ENCODE measurements at regions not wholly inside any gene's neighbourhood (a gene's known extent, or its start where the extent isn't known, plus 50 kb on each side); places are given as distances from the start of the nearest gene placed in this dataset.

DNA sequence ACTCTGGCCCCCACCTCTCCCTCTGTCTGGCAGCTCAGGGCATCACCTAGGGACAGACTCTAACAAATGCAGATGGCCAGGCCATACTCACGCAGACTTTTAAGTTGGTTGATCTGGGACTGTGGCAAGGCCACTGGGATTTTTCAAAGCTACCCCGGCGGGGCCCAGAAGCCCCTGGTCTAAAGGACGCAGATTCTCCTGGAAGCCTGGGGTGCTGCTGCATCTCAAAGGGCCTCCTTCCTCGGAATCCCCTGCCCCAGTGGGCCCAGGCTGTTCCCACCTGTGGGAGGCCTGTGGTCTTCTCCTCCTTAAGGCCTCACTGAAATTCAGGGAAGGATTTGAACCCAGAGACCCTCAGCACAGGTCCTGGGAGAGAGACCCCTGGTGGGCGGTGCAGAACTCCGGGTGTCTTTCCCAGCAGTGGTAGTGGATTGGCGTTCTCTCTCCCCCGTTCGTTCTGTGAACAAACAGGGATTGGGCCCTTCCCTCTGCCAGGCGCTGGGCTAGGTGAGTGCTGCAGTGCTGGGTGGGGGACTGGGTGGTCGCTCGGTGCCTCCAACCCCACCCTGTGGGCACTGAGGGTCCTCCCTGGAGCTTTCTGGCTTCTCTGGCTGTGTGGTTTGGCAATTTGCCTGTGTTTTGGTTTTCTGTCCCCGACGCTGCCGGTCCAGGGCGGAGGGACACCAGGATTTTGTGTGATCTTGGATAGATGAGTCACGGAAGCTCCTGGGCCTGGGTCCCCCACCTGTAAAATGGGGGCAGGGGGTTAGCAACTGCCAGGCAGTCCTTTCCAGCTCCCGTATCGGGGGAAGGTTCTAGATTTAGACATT is 160.5 kb upstream of the GSE1 start:
- no peak for DNase-seq (ENCODE audit: low read depth)

DNA sequence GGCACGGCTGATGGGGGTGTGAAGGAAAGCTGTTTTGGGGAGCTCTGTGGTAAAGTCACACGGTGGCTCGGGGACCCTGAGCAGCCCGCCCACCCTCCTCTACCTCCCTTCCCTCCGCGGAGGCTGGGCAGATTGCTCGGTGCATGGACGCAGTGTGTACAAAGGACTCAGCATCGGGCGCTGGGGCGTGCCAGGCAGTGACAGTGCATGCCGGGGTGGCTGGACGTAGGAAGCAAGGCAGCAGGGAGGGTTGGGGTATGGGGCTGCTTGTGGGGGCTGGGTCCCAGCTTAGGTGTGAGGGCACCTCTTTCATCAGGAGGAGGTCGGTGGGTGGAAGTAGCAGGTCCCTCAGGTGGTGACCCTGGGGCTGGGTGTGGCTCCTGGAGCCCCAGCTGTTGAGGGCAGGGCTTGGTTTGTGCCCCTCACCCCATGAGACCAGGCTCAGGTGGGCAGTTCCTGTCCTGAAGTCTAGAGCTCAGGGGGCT is 159.9 kb upstream of the GSE1 start:
- no peak for DNase-seq (ENCODE audit: low read depth)

DNA sequence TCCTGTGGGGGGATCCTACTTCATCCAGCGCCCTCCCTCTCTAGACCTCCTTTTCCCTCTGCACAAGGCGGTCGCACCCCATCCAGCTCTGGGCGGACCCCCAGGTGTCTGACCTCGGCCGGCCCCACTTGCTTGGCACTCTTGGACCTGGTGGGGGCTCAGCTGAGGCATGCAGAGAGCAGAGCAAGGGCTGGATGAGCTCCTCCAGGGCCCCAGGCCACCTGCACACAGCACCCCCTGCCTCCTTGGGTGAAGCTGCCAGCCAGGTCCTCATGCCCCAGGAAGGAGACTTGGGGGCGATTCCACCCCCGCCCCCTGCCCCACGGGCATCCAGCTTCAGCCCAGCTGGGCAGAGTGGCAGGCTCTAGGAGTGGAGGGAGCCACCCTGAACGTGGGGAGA is 159.4 kb upstream of the GSE1 start:
- no peak for DNase-seq (ENCODE audit: low read depth)

DNA sequence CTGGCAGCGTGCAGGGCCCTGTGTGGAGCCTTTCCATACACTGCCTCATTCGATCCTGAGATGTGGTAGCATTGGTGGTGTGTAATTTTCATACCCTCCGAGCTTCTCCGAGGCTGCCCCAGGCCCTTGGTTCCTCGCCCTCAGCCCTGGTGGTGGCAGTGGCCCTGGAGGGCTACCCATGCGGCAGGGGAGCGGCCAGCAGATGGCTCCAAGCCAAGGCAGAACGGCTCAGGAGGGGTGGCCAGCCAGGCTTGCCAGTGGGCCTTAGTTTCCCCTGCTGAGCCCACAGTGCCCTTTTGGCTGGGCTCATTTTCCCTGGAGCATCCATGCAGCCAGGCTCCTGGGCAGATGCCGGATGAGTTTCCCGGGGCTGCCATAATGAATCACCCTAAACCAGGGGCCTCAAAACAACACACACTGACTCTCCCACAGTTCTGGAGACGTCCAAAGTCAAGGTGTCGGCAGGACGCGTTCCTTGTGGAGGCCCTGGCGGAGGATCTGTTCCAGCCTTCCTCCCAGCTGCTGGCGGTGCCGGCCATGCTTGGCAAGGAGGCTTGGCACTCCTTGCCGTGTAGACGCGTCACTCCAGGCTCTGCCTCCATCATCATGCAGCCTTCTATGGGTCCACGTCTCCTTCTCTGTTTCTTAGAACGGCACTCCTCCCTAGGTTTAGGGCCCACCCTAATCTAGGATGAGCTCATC is 158.8 kb upstream of the GSE1 start:
- DNase-seq (ENCODE audit: low read depth), result no peak

DNA sequence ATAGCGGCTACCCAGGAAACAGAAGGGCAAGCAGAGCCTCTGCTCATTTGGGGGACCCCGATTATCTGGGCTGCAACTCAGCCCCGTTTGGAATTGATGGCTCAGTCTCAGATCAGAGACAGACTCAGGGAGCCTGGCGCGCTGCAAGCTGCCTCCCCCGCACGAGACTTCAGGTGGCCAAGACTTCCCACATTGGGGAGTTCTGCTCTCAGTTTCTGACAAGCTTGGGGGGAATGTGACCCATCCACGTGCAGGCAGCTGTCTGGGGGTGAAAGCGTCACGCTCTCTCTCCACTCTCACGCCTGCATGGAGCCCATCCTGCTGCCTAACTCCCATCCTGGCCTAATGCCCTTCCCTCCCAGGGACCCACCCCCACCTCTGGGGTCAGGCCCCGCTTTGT is 157.6 kb upstream of the GSE1 start:
- DNase-seq (ENCODE audit: low read depth), result no peak

DNA sequence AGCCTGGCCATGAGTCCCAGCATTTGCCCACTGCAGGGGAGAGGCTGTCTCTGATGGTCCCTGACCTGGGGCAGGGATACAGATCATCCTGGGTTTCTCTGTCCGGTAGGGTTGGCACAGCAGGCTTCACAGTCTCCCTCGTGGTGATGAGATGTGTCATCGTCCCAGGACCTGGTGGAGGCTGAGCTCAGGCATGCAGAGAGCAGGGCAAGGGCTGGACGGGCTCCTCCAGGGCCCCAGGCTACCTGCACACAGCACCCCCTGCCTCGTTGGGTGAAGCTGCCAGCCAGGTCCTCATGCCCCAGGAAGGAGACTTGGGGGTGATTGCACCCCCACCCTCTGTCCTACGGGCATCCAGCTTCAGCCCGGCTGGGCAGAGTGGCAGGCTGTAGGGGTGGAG is 155.8 kb upstream of the GSE1 start:
- no peak for DNase-seq (ENCODE audit: low read depth)

DNA sequence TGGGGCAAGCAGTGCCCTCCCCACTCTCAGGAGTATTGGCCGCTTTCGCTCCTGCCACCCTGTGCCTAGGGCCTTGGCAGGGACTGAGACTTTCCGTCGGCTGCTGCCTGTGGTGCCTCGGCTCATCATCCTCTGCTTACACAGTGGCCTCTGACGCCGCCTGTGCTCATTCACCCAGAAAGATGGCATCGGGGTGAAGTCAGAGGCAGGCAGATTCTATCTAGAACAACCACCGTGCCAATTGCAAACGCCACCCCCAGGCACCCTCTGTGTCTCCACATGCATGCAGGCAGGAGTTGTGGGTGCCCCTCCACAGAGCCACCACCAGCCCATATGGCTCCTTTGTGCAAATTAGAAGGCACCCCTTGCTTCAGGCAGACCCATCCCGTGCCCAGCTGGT is 154.2 kb upstream of the GSE1 start:
- DNase-seq (ENCODE audit: low read depth), result no peak

DNA sequence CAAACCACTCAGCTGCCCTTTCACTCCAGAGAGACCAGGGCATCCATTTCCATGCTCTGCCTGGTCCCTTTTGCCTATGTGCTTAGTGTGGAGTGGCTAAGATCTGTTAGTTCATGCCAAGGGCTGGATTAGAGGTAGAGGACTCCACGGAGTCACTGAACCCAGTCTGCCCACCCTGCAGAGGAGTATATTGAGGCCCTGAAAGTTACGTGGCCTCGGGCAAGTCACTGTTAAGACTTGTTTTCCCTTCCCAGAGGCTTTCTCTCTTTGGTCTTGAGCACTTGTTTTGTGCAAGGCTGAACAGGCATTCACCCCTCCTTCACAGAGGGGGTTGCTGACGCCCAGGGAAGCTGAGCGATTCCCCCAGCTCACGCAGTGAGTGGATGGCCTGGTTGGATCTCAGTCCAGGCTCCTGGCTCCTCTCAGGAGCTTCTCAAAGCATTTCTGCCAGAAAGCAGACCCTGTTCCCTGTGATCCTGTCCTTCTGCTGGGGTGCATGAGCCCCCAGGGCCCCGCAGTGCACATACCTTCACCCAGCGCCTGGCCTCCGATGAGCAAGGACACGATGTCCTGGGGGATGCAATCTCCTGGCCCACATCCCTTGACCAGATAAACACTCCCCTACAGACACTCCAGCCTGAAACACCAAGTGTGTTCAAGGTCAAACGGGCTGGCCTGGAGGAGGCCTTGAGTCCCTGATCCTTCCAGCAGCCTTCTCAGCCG is 153.4 kb upstream of the GSE1 start:
- no peak for DNase-seq (ENCODE audit: low read depth)

DNA sequence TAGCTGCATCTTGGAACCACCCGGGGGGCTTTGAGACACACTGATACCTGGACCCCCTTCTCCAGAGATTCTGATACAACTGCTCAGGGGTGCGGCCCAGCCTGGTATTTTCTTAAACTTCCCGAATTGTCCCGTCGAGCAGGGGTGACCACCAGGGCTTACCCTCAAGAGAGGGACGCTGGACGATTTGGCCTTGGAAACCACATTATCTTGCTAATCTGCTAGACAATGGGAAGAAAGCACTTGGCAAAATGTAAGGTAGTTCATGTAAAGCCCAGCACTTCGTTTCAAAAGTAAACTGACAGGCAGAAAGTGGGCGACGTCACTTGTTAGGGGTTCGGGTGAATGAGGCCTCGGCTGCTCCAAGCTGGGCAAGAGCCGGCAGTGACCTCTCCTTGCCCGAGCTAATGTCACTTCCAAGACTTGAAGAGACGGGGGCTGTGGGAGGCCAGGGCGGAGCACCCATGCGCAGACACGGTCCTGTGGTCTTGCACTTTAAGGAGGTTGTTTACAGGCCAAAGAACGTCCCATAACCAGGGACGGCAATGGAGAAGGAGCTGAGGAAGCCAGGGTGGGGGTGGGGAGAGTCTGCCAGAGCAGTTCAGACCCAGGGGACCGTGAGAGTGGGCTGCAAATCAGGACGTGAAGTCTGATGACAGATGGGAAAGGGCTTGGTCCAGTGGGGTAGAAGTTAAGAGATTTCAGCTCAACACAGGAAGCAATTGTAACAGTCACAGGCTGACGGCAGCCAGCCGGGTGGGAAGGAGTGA is 152.7 kb upstream of the GSE1 start:
- no peak for DNase-seq (ENCODE audit: low read depth)

DNA sequence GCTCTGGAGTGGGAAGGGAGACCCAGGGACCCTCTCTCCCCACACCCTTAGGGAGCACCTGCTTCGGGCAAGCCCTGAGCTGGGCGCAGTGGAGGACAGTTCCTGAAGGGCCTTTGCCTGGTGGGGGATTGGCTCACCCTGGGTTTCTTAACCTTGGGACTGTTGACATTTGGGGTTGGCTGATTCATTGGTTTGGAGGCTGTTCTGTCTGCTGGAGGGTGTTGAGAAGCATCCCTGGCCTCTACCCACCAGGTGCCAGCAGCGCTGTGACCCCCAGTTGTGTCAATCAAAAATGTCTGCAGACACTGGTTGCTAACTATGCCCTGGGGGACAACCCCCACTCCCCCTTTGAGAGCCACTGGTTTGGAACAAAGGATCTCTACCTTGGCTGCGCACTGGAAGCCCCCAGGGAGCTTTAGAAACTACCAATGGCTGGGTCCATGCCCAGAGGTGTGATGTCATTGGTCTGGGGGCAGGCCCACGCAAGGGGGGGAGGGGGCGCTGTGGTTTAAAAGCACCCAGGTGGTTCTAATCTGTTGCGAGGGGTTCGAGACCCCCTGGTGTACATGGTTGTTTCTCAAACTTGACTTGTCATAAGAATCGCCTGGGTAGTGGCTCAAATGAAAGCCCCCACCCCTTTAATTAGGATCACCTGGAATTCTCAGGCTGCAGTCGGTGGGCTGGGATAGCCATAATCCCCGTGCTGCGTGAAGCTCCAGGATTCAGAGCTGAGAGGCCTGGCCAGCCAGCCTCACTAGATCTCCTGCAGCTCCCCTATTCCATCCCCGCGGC is 151.9 kb upstream of the GSE1 start:
- peak; percentile 67 for DNase-seq (ENCODE audit: low read depth)

DNA sequence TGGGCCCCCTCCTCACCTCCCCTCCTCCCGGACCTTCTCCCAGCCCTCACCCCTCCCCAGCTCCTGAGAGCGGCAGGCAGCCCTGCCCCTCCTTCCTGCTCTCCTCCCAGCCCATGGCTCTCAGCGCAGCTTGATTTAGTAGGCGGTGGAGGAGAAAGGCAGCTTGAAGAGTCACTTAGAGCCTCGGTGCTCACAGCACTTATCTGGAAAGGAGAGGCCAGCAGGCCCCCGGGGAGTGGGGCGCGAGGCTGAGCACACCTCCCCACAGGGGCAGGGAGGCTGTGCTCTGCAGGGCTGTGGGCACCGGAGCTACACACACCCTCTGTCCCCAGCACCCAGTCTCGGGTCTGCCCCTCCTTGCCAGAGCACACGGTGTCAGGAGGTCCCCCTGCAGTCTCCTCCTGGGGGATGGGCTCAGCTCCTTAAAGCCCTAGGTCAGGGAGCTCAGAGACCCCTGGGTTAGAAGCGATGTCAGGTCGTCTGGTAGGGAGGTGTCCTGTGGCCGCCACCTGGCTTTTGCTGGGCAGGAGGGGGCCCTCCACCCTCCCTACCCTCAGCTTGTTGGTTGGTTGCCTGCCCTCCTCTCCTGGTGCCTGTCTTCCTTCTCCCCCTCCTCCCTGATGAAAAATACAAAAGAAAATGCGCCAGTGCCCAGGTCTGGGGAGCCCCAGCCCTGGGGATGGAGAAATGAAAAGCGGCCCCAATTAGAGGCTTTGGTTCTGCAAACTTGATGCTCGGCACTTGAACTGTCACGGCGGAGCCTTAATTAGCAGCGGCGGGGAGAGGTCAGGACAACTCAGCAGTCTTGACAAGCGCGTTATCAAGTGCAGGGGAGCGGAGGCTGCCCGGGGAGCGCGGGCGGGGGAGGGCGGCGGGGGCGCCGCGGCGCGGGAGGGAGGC is 151.1 kb upstream of the GSE1 start:
- no peak for DNase-seq (ENCODE audit: low read depth)

DNA sequence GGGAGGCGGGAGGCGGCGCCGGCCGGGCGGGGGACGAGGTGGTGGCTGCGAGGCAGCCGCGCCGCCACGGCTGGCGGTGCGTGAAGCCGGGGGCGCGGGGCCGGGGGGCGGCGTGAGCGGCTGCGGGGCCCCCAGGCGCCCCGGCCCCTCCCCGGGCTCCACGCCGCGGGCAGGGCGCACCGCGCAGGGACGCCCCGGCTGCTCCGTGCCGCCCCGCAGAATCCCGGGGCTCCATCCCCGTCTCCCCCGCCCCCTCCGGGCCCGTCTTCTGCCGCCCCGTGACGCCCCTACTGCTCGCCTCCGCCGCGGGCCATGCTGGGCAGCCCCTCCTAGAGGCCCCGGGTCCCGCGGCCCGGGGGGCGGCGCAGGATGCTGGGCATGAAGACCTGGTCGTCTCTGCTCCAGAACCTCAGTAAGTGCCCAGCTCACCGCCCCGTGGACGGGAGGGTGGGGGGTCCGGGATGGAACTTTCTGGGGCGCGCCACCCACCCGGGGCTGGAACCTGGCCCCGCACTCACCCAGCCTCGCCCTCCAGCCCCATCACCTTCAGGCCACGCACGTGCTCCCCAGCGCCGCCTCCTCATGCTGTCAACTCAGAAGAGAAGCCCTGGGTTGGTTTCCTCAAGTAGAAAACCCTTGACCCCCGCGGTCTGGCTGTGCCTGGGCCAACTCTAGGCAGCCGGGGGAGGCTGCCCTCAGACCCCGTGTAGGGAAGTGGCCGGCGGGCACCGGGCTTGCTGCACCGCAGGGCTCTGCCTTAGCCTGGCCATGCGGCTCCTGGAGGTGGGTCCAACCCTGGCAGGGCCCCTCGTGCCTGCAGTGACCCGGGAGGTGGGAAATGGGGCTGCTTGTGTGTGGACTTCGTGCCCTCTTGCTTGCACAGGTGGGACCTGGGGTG is 150.2 kb upstream of the GSE1 start:
- DNase-seq (ENCODE audit: low read depth), result no peak

DNA sequence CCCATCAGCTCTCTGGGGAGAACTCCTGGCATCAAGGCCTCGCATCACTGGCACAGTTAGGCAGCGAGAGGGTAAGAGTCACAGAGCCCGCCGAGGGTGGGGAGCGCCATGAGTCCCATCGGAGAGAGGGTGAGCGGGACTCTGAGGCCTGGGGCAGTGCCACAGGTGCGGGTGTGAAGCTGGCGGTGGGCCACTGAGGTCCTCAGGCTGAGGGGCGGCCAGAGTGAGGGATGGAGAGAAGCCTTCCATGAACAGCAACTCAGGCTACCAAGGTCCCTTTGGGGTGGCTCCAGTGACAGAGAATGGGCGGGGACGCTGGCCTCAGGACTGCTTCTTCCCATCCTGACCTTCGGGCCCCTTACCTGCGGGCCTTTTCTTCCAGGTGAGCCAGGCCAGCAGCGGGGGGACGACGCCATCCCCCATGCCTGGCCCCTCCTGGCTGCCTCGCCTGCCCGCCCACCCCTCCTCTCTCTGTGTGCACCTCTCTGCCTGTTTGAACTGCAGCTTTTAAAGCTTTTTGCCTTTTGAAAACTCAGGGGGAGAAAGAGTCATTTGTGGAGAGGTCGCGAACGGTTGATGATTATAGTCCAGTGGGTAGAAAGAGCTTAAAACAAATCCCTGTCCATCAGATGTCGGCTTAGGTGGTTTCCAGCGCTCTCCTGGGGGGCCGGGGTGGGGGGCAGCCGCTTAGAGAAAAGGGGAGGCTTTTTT is 149.3 kb upstream of the GSE1 start:
- DNase-seq (ENCODE audit: low read depth), result no peak

DNA sequence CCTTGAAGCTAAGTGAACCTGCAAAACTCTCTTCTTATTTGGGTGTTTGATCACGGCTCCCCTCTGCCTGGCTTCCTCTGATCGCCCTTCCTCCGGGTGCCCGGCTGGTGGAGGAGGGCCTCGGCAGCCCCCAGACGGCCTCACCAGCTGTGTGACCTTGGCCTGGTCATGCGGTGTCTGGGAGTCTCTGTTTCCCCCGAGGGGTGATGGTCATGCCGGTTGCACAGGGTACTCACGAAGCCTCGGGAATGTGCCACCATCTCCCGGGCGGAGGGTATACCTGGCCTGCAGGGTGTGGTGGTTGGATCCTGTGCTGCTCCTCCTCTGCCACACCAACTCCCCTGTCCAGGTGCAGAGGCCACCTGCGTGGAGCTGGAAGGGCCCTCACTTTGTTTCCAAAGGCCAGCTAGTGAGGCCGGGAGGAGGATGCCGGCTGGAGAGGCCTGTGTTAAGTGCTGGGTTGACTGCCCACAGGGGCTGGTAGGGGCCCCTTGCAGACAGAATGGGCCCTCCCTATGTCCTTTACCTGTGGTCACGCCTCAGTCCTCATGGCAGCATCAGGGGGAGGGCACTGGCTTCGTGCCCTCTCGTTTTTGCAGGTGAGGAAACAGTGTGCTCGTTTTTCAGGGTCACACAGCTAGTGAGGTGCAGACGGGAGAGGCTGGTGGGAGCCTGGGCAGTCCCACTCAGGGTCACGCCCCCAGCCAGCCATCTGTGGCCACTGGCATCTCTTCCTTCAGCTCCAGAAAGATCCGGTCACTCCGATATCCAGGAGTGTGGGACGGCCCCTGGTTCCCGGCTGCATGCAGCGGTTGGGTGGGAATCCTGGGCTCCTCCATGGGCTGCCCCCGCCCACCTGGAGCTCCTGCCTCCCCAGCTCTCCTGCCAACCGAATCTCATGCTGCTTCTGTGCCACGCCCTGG is 148.5 kb upstream of the GSE1 start:
- no peak for DNase-seq (ENCODE audit: low read depth)

DNA sequence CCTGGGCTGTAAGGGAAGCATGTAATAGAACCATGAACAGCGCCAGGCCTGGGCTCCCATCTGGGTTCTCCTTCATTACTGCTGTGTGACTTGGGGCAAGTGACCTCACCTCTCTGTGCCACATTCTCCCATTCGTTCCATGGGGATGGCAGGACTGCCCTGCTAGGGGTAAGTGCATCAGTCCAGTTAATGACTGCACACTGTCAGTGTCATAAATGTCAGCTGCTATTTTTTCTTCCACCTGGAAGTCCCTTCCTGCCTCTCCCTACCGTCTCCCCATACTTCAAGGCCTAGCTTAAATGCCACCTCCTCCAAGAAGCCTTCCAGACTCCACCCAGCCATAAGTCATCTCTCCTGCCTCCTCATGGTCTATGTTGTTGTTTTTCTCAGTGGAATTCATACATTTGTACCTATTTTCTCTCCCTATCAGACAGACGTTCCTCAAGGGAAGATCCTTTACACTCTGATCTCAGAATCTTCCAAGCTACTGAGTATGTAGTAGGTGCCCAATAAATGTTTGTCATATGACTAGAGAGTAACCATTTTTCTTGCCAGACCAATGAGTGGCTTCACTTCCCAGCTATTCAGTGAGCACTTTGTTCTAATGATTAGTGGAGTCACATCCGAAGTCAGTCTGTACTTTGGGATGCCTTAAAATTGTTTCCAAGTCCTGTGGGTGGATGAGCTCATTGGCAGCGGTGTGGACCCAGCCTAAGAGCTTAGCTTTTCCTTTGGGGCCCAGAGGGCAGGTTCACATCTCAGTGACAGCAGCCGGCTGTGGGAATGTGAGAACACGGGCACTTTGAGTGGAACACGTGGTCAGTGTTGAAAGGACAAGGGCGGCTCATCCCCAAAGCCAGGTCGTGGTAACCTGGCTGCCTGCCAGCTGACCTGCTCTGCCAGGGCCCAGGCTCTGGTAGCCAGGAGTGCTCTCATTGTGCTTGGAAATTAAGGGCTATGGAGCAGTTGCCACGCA is 147.5 kb upstream of the GSE1 start:
- DNase-seq (ENCODE audit: low read depth), result peak; percentile 59

DNA sequence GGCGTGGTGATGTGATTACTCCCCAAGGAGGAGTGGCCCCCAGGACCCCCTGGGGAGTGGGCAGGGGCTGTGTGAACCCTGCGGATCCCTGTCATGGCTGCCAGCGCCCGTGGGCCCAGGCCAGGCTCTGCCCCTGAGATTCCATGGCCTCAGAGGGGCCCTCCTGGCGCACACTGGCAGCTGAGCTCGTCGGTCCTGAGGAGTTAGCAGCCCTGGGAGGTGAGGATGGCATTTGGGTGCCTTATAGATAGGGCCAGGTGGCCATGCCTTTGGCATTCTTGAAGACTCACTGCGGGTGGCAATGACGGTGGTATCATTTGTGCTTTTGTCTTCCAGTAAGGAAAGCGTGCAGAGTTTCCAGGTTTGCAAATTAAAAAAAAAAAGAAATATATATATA is 146.8 kb upstream of the GSE1 start:
- DNase-seq (ENCODE audit: low read depth), result no peak
